IMR-90 (cell line): ENCODE measurements at regions not wholly inside any gene's neighbourhood (a gene's known extent, or its start where the extent isn't known, plus 50 kb on each side); places are given as distances from the start of the nearest gene placed in this dataset.

Experiments
- ATAC-seq: fragments of 200-7000 bp; cut with Tn5 transposase; 2 replicates; pipeline ENCODE4 v1.9.1; 2020; ENCODE audit warnings: low read depth, mild to moderate bottlenecking, moderate library complexity
- BruUV-seq: library from RNA; stranded (reverse); fragments of 400-500 nt; replicated peaks from 2 replicates; lab custom pipeline; 2021; lab: Mats Ljungman, UMichigan
- CTCF ChIA-PET: fragments of 300-600 bp; formaldehyde crosslinking; extraction: SDS; loops from one replicate; lab custom pipeline; 2021; ENCODE audit warnings: antibody characterized with exemption; lab: Yijun Ruan, JAX
- POLR2A ChIA-PET: fragments of 300-600 bp; sonication (Branson Sonifier 250); formaldehyde crosslinking; loops from one replicate; lab custom pipeline; 2022; ENCODE audit warnings: antibody characterized with exemption; ENCODE audit not compliant: unreplicated experiment; lab: Charles Lee
- DNase-seq: peaks from one replicate; pipeline ENCODE4 v3.0.0; 2013
- H2AFZ ChIP-seq: replicated peaks from 2 replicates; pipeline ENCODE3; 2013; ENCODE audit warnings: low read length, mild to moderate bottlenecking; ENCODE audit not compliant: poor library complexity
- H2AK5ac ChIP-seq: 2 replicates; pipeline ENCODE4 v1.6.1; 2013; ENCODE audit warnings: low read depth, low read length, inconsistent platforms
- H2AK9ac ChIP-seq: replicated peaks from 2 replicates; pipeline ENCODE3; 2013; ENCODE audit warnings: mild to moderate bottlenecking, low read depth, low read length, moderate library complexity; ENCODE audit not compliant: poor library complexity
- H2BK120ac ChIP-seq: 2 replicates; pipeline ENCODE4 v1.6.1; 2013; ENCODE audit warnings: low read depth, low read length, inconsistent platforms
- H2BK15ac ChIP-seq: 3 replicates; pipeline ENCODE4 v1.6.1; 2013; ENCODE audit warnings: low read depth, low read length, inconsistent platforms
- H2BK20ac ChIP-seq: 2 replicates; pipeline ENCODE4 v1.6.1; 2013; ENCODE audit warnings: low read depth, mild to moderate bottlenecking, inconsistent platforms, low read length, moderate library complexity
- H2BK5ac ChIP-seq: 2 replicates; pipeline ENCODE4 v1.6.1; 2013; ENCODE audit warnings: mild to moderate bottlenecking, low read depth, low read length, inconsistent platforms; ENCODE audit not compliant: poor library complexity, severe bottlenecking
- H3K14ac ChIP-seq: replicated peaks from 2 replicates; pipeline ENCODE4 v1.6.1; 2013; ENCODE audit warnings: low read depth, low read length, inconsistent platforms
- H3K18ac ChIP-seq: 2 replicates; pipeline ENCODE4 v1.6.1; 2013; ENCODE audit warnings: low read depth, low read length, control low read depth
- H3K23ac ChIP-seq: 2 replicates; pipeline ENCODE4 v1.6.1; 2013; ENCODE audit warnings: low read depth, low read length, inconsistent platforms
- H3K27ac ChIP-seq: 2 replicates; pipeline ENCODE4 v1.5.1; 2013; ENCODE audit warnings: mild to moderate bottlenecking, control low read depth, low read length; ENCODE audit not compliant: insufficient read depth
- H3K27me3 ChIP-seq: 2 replicates; pipeline ENCODE4 v1.6.1; 2013; ENCODE audit warnings: low read length; ENCODE audit not compliant: control insufficient read depth, insufficient read depth
- H3K36me3 ChIP-seq: 2 replicates; pipeline ENCODE4 v1.6.1; 2013; ENCODE audit warnings: low read length, mixed read lengths; ENCODE audit not compliant: control insufficient read depth, insufficient read depth
- H3K4ac ChIP-seq: 2 replicates; pipeline ENCODE4 v1.6.1; 2013; ENCODE audit warnings: low read depth, low read length, inconsistent platforms
- H3K4me1 ChIP-seq: 2 replicates; pipeline ENCODE4 v1.6.1; 2013; ENCODE audit warnings: low read length, mixed read lengths; ENCODE audit not compliant: control insufficient read depth, insufficient read depth
- H3K4me2 ChIP-seq: 2 replicates; pipeline ENCODE4 v1.6.1; 2013; ENCODE audit warnings: low read depth, mild to moderate bottlenecking, control low read depth, low read length, moderate library complexity
- H3K4me3 ChIP-seq: 2 replicates; pipeline ENCODE4 v1.5.1; 2013; ENCODE audit warnings: low read depth, mild to moderate bottlenecking, control low read depth, low read length, moderate library complexity; ENCODE audit not compliant: insufficient read depth
- H3K56ac ChIP-seq: 2 replicates; pipeline ENCODE4 v1.6.1; 2013; ENCODE audit warnings: low read length, inconsistent platforms; ENCODE audit not compliant: insufficient read depth; ENCODE audit errors: extremely low read depth
- H3K79me1 ChIP-seq, 2 experiments: 2 replicates each; pipeline ENCODE4 v1.6.1; 2013; ENCODE audit warnings: low read length in 2 of 2, inconsistent platforms in 1 of 2, low read depth in 1 of 2
- H3K9ac ChIP-seq: 2 replicates; pipeline ENCODE4 v1.6.1; 2013; ENCODE audit warnings: low read depth, low read length, control low read depth
- H3K9me1 ChIP-seq: 2 replicates; pipeline ENCODE4 v1.6.1; 2013; ENCODE audit warnings: low read length, inconsistent platforms; ENCODE audit not compliant: insufficient read depth
- H3K9me3 ChIP-seq: 2 replicates; pipeline ENCODE4 v1.6.1; 2013; ENCODE audit warnings: low read length; ENCODE audit not compliant: control insufficient read depth, insufficient read depth
- H4K20me1 ChIP-seq: 2 replicates; pipeline ENCODE4 v1.6.1; 2013; ENCODE audit warnings: low read length, inconsistent platforms; ENCODE audit not compliant: insufficient read depth
- H4K5ac ChIP-seq: 2 replicates; pipeline ENCODE4 v1.6.1; 2013; ENCODE audit warnings: mild to moderate bottlenecking, low read depth, low read length, control low read depth
- H4K8ac ChIP-seq, 2 experiments: 2 replicates each; pipeline ENCODE4 v1.6.1; 2013; ENCODE audit warnings: low read depth in 2 of 2, low read length in 2 of 2, control low read depth in 1 of 2, inconsistent platforms in 1 of 2
- H4K91ac ChIP-seq: 2 replicates; pipeline ENCODE4 v1.6.1; 2013; ENCODE audit warnings: low read depth, low read length, inconsistent platforms; ENCODE audit not compliant: insufficient read depth
- BHLHE40 ChIP-seq: fragments of 150-350 bp; IDR thresholded peaks from 2 replicates; pipeline ENCODE4 v1.6.1; 2016; ENCODE audit warnings: mild to moderate bottlenecking, low read depth, low read length
- CEBPB ChIP-seq: IDR thresholded peaks from 2 replicates; pipeline ENCODE4 v1.6.1; 2012; ENCODE audit warnings: low read depth, low read length, improper control_type of control experiment
- CHD1 ChIP-seq: IDR thresholded peaks from 2 replicates; pipeline ENCODE4 v1.6.1; 2012; ENCODE audit warnings: low read depth, low read length, improper control_type of control experiment
- CTCF ChIP-seq: conservative IDR thresholded peaks from 2 replicates; pipeline ENCODE4 v1.5.1; 2012; ENCODE audit warnings: mild to moderate bottlenecking, low read depth, low read length, improper control_type of control experiment
- ELK1 ChIP-seq: fragments of 150-350 bp; IDR thresholded peaks from 2 replicates; pipeline ENCODE4 v1.6.1; 2016; ENCODE audit warnings: low read depth, mild to moderate bottlenecking, low read length, moderate library complexity, borderline replicate concordance
- FOS ChIP-seq: fragments of 150-350 bp; IDR thresholded peaks from 2 replicates; pipeline ENCODE4 v1.6.1; 2016; ENCODE audit warnings: low read depth, low read length
- MAFK ChIP-seq: IDR thresholded peaks from 2 replicates; pipeline ENCODE4 v1.6.1; 2012; ENCODE audit warnings: low read depth, low read length, improper control_type of control experiment
- MAZ ChIP-seq: IDR thresholded peaks from 2 replicates; pipeline ENCODE4 v1.6.1; 2012; ENCODE audit warnings: low read depth, mild to moderate bottlenecking, low read length, improper control_type of control experiment, moderate library complexity, borderline replicate concordance
- MXI1 ChIP-seq: IDR thresholded peaks from 2 replicates; pipeline ENCODE4 v1.6.1; 2012; ENCODE audit warnings: low read depth, mild to moderate bottlenecking, low read length, moderate library complexity, borderline replicate concordance
- NFE2L2 ChIP-seq: fragments of 150-350 bp; IDR thresholded peaks from 2 replicates; pipeline ENCODE4 v1.6.1; 2016; ENCODE audit warnings: low read depth, mild to moderate bottlenecking, low read length
- POLR2A ChIP-seq: IDR thresholded peaks from 2 replicates; pipeline ENCODE4 v1.6.1; 2012; ENCODE audit warnings: mild to moderate bottlenecking, low read depth, low read length
- RAD21 ChIP-seq: IDR thresholded peaks from 2 replicates; pipeline ENCODE4 v1.6.1; 2012; ENCODE audit warnings: low read length, improper control_type of control experiment
- RCOR1 ChIP-seq: IDR thresholded peaks from 2 replicates; pipeline ENCODE4 v1.6.1; 2012; ENCODE audit warnings: mild to moderate bottlenecking, low read length, improper control_type of control experiment; ENCODE audit not compliant: insufficient replicate concordance
- RFX5 ChIP-seq: IDR thresholded peaks from 2 replicates; pipeline ENCODE4 v1.8.0; 2012; ENCODE audit warnings: low read depth, mild to moderate bottlenecking, low read length, moderate library complexity
- SMC3 ChIP-seq: fragments of 150-350 bp; IDR thresholded peaks from 2 replicates; pipeline ENCODE4 v1.6.1; 2016; ENCODE audit warnings: low read depth, mild to moderate bottlenecking, antibody characterized with exemption, low read length, moderate library complexity
- USF2 ChIP-seq: fragments of 150-350 bp; IDR thresholded peaks from 2 replicates; pipeline ENCODE4 v1.6.1; 2017; ENCODE audit warnings: mild to moderate bottlenecking, antibody characterized with exemption, low read length, low read depth
- WGBS, 2 experiments: methylation state at CpG; one replicate each; pipeline versions ENCODE4 v1.1.5 to v1.1.7; 2013; ENCODE audit warnings: missing lambda C conversion rate in 2 of 2; ENCODE audit not compliant: insufficient read length in 1 of 2; ENCODE audit errors: extremely low coverage in 2 of 2; 5-methylcytosine and 5-hydroxymethylcytosine counted together
- dilution Hi-C: fragments of 300-500 bp; cut with HindIII; formaldehyde crosslinking; loops from one replicate; pipeline ENCODE4 v1.14.3; 2018; ENCODE audit warnings: low sequenced_read_pairs; ENCODE audit not compliant: unreplicated experiment
- in situ Hi-C: fragments of 300-500 bp; cut with MboI; formaldehyde crosslinking; loops from 3 replicates; pipeline ENCODE4 v1.14.3; 2019; ENCODE audit warnings: low sequenced_read_pairs, inconsistent platforms, mixed read lengths
- intact Hi-C: fragments of 100-400 bp; cut with micrococcal nuclease; formaldehyde crosslinking; loops from 2 replicates; pipeline ENCODE4 v1.10.0; 2022

GRCh38 chr19:28711411-28711810, 501.5 kb downstream of the UQCRFS1 start:
- Histone ChIP-seq H4K8ac (no peak overlapping the region), H3K27ac (no peak overlapping the region), H3K79me1 (no peaks in the 10 kb centered on the region), H2BK20ac (no peak overlapping the region), H3K4me2 (no peak overlapping the region), H3K9me3 (peaks cover 8% of the 10 kb centered on the region; the same call in 1 of the 2 replicates), H2AK5ac (no peak overlapping the region), H2AFZ (no peak overlapping the region), H2AK9ac (no peak overlapping the region), H3K9me1 (no peaks in the 10 kb centered on the region), H3K9ac (no peak overlapping the region), H4K91ac (no peak overlapping the region), H2BK5ac (no peak overlapping the region), H3K4ac (no peak overlapping the region), H3K27me3 (no peaks in the 10 kb centered on the region), H4K5ac (no peak overlapping the region), H2BK15ac (no peak overlapping the region), H3K14ac (no peak overlapping the region), H3K4me1 (no peaks in the 10 kb centered on the region), H4K20me1 (no peaks in the 10 kb centered on the region), H2BK120ac (no peak overlapping the region), H3K56ac (no peak overlapping the region), H3K23ac (no peak overlapping the region), H3K36me3 (no peaks in the 10 kb centered on the region), H3K18ac (no peak overlapping the region), H3K4me3 (no peak overlapping the region)
- ATAC-seq (no peak), DNase-seq (no peak)
- ChIA-PET POLR2A (no interaction called here), CTCF (no interaction called here)
- BruUV-seq: no TSS peak
- TF ChIP-seq RAD21 (no peak), ELK1 (no peak), BHLHE40 (no peak), CTCF (no peak), POLR2A (no peak), CEBPB (no peak), RCOR1 (no peak), SMC3 (no peak), NFE2L2 (no peak), USF2 (no peak), MAFK (no peak), FOS (no peak), CHD1 (no peak), MXI1 (no peak), MAZ (no peak), RFX5 (no peak)
- intact Hi-C loops: no loop called here
- dilution Hi-C loops: no loop called here
- no CpG with 5 or more reads among the region's 3 CpGs for WGBS, 2 experiments
- in situ Hi-C loops: loop anchor here (25.0 kb wide), 1 partner anchor 749 kb away; no protein-coding TSS in a partner anchor
